Neural cell (in vitro differentiated cells): ENCODE measurements at regions not wholly inside any gene's neighbourhood (a gene's known extent, or its start where the extent isn't known, plus 50 kb on each side); places are given as distances from the start of the nearest gene placed in this dataset.
"Not testable (repeated sequence)": the region's sequence is repeated elsewhere in the genome, so short reads cannot be mapped to it uniquely, and the experiment has no call there.

Source experiments
- H2AFZ ChIP-seq: fragments of 200-600, 300-800 bp; sonication (generic), shearing (Covaris generic); 2 replicates; pipeline ENCODE4 v1.6.0; 2014; ENCODE audit warnings: low read depth, mild to moderate bottlenecking, antibody characterized with exemption, low read length, moderate library complexity
- H3F3A ChIP-seq: fragments of 200-600 bp; shearing (Covaris generic); 2 replicates; pipeline ENCODE4 v1.6.1; 2016; ENCODE audit warnings: mild to moderate bottlenecking, moderate library complexity, mixed read lengths, antibody characterized with exemption, low read length; ENCODE audit not compliant: insufficient read depth, poor library complexity, severe bottlenecking
- H3K27ac ChIP-seq: fragments of 200-600, 300-800 bp; sonication (generic), shearing (Covaris generic); 2 replicates; pipeline ENCODE4 v1.5.1; 2014; ENCODE audit warnings: mild to moderate bottlenecking, low read length, moderate library complexity
- H3K27me3 ChIP-seq: fragments of 300-800, 200-600 bp; sonication (generic), shearing (Covaris generic); 2 replicates; pipeline ENCODE4 v1.6.0; 2014; ENCODE audit warnings: mild to moderate bottlenecking, low read depth, low read length, moderate library complexity; ENCODE audit not compliant: insufficient read depth
- H3K36me3 ChIP-seq: fragments of 300-800, 200-600 bp; sonication (generic), shearing (Covaris generic); 2 replicates; pipeline ENCODE4 v1.5.1; 2014; ENCODE audit warnings: mild to moderate bottlenecking, antibody characterized with exemption, low read length, moderate library complexity; ENCODE audit not compliant: insufficient read depth
- H3K4me2 ChIP-seq: fragments of 300-800, 200-600 bp; sonication (generic), shearing (Covaris generic); 2 replicates; pipeline ENCODE4 v1.6.0; 2014; ENCODE audit warnings: mild to moderate bottlenecking, low read length
- H3K4me3 ChIP-seq: fragments of 300-800, 200-600 bp; sonication (generic), shearing (Covaris generic); 2 replicates; pipeline ENCODE4 v1.5.1; 2014; ENCODE audit warnings: mild to moderate bottlenecking, low read length, moderate library complexity
- H3K79me2 ChIP-seq: fragments of 200-600 bp; shearing (Covaris generic); replicated peaks from 2 replicates; pipeline ENCODE4 v1.6.0; 2014; ENCODE audit warnings: mild to moderate bottlenecking, low read length, moderate library complexity; ENCODE audit not compliant: insufficient read depth
- H3K9ac ChIP-seq: fragments of 300-800, 200-600 bp; sonication (generic), shearing (Covaris generic); 2 replicates; pipeline ENCODE4 v1.6.1; 2016; ENCODE audit warnings: mild to moderate bottlenecking, low read length, mixed read lengths
- H3K9me2 ChIP-seq: fragments of 200-600 bp; shearing (Covaris generic); 2 replicates; pipeline ENCODE4 v1.6.1; 2016; ENCODE audit warnings: mild to moderate bottlenecking, low read length, mixed read lengths; ENCODE audit not compliant: insufficient read depth
- H3K9me3 ChIP-seq: fragments of 200-600, 300-800 bp; sonication (generic), shearing (Covaris generic); 2 replicates; pipeline ENCODE4 v1.6.1; 2016; ENCODE audit warnings: mild to moderate bottlenecking, mixed run types, low read length, moderate library complexity, mixed read lengths
- H4K20me1 ChIP-seq: fragments of 200-600 bp; shearing (Covaris generic); 2 replicates; pipeline ENCODE4 v1.6.1; 2016; ENCODE audit warnings: mild to moderate bottlenecking, mixed run types; ENCODE audit not compliant: insufficient read depth
- EP300 ChIP-seq: fragments of 450-650 bp; conservative IDR thresholded peaks from 2 replicates; pipeline ENCODE4 v1.6.1; 2014; ENCODE audit warnings: antibody characterized with exemption, mild to moderate bottlenecking, moderate library complexity; ENCODE audit not compliant: poor library complexity, severe bottlenecking
- EZH2 ChIP-seq: fragments of 200-600, 300-800 bp; shearing (Covaris generic), sonication (generic); IDR thresholded peaks from 2 replicates; pipeline ENCODE4 v1.6.1; 2014; ENCODE audit warnings: antibody characterized with exemption, low read length, borderline replicate concordance, mild to moderate bottlenecking; ENCODE audit not compliant: insufficient read depth, poor library complexity, severe bottlenecking
- MXI1 ChIP-seq: fragments of 450-650 bp; conservative IDR thresholded peaks from 2 replicates; pipeline ENCODE4 v1.6.1; 2014; ENCODE audit warnings: antibody characterized with exemption, mild to moderate bottlenecking; ENCODE audit not compliant: poor library complexity, severe bottlenecking
- POLR2AphosphoS5 ChIP-seq: IDR thresholded peaks from 2 replicates; pipeline ENCODE4 v1.6.1; 2012
- RAD21 ChIP-seq: fragments of 450-650 bp; conservative IDR thresholded peaks from 2 replicates; pipeline ENCODE4 v1.6.1; 2014; ENCODE audit warnings: antibody characterized with exemption, mild to moderate bottlenecking, moderate library complexity
- SMC3 ChIP-seq: fragments of 450-650 bp; conservative IDR thresholded peaks from 2 replicates; pipeline ENCODE4 v1.6.1; 2014; ENCODE audit warnings: antibody characterized with exemption, mild to moderate bottlenecking, moderate library complexity; ENCODE audit not compliant: poor library complexity
- TAF1 ChIP-seq: IDR thresholded peaks from 2 replicates; pipeline ENCODE4 v1.6.1; 2012; ENCODE audit warnings: low read depth
- TF ChIP-seq, protein P1 (sequence below): fragments of 450-650 bp; IDR thresholded peaks from 2 replicates; pipeline ENCODE4 v1.5.1; 2014; ENCODE audit warnings: antibody characterized with exemption, mild to moderate bottlenecking, moderate library complexity; ENCODE audit not compliant: poor library complexity, severe bottlenecking
- TF ChIP-seq, protein P2 (sequence below): IDR thresholded peaks from 2 replicates; pipeline ENCODE4 v1.6.1; 2012; ENCODE audit warnings: borderline replicate concordance

DNA sequence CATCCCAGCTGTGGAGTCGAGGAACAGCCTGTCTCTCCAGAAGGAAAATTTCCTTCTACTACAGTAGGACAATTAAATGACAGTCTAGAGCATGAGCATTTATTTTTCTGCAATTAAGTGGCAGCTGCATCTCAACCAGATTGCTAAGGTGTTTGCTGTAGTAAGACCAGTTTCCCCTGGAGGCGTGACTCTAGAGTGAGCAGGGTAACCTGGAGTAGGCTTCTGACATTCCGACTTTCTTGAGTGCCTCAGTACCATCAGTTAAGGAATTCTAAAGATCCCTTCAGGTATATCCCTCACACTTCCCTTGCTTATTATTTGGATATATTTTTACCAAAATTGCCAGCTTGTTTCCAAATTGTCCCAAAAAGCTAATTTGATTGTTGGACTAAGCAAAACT lies 59.2 kb upstream of the IRX2 start:
- Histone ChIP-seq H3K36me3 (no peaks in the 10 kb centered on the region), H3K4me2 (no peak overlapping the region), H3K27me3 (no peaks in the 10 kb centered on the region), H3K4me3 (no peak overlapping the region), H3K27ac (no peak overlapping the region), H3K9ac (no peak overlapping the region), H3K79me2 (no peaks in the 10 kb centered on the region), H3K9me3 (no peaks in the 10 kb centered on the region), H3F3A (no peaks in the 10 kb centered on the region), H4K20me1 (no peaks in the 10 kb centered on the region), H3K9me2 (no peaks in the 10 kb centered on the region), H2AFZ (no peak overlapping the region)
- TF ChIP-seq RAD21 (no peak), EP300 (no peak), MXI1 (no peak), POLR2AphosphoS5 (no peak), TAF1 (no peak), SMC3 (no peak), EZH2 (no peak)
- TF ChIP-seq, protein P1, sequence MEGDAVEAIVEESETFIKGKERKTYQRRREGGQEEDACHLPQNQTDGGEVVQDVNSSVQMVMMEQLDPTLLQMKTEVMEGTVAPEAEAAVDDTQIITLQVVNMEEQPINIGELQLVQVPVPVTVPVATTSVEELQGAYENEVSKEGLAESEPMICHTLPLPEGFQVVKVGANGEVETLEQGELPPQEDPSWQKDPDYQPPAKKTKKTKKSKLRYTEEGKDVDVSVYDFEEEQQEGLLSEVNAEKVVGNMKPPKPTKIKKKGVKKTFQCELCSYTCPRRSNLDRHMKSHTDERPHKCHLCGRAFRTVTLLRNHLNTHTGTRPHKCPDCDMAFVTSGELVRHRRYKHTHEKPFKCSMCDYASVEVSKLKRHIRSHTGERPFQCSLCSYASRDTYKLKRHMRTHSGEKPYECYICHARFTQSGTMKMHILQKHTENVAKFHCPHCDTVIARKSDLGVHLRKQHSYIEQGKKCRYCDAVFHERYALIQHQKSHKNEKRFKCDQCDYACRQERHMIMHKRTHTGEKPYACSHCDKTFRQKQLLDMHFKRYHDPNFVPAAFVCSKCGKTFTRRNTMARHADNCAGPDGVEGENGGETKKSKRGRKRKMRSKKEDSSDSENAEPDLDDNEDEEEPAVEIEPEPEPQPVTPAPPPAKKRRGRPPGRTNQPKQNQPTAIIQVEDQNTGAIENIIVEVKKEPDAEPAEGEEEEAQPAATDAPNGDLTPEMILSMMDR, result no peak
- TF ChIP-seq, protein P2, sequence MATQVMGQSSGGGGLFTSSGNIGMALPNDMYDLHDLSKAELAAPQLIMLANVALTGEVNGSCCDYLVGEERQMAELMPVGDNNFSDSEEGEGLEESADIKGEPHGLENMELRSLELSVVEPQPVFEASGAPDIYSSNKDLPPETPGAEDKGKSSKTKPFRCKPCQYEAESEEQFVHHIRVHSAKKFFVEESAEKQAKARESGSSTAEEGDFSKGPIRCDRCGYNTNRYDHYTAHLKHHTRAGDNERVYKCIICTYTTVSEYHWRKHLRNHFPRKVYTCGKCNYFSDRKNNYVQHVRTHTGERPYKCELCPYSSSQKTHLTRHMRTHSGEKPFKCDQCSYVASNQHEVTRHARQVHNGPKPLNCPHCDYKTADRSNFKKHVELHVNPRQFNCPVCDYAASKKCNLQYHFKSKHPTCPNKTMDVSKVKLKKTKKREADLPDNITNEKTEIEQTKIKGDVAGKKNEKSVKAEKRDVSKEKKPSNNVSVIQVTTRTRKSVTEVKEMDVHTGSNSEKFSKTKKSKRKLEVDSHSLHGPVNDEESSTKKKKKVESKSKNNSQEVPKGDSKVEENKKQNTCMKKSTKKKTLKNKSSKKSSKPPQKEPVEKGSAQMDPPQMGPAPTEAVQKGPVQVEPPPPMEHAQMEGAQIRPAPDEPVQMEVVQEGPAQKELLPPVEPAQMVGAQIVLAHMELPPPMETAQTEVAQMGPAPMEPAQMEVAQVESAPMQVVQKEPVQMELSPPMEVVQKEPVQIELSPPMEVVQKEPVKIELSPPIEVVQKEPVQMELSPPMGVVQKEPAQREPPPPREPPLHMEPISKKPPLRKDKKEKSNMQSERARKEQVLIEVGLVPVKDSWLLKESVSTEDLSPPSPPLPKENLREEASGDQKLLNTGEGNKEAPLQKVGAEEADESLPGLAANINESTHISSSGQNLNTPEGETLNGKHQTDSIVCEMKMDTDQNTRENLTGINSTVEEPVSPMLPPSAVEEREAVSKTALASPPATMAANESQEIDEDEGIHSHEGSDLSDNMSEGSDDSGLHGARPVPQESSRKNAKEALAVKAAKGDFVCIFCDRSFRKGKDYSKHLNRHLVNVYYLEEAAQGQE, result no peak

DNA sequence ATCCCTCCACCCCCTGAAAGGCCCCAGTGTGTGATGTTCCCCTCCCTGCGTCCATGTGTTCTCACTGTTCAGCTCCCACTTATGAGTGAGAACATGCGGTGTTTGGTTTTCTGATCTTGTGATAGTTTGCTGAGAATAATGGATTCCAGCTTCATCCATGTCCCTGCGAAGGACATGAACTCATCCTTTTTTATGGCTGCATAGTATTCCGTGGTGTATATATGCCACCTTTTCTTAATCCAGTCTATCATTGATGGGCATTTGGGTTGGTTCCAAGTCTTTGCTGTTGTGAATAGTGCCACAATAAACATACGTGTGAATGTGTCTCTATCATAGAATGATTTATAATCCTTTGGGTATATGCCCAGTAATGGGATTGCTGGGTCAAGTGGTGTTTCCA lies 55.8 kb upstream of the IRX2 start:
- H2AFZ ChIP-seq, H3K36me3 ChIP-seq, H3K4me2 ChIP-seq, H3K9me3 ChIP-seq, H3K79me2 ChIP-seq, H3K9ac ChIP-seq, H4K20me1 ChIP-seq, H3F3A ChIP-seq, H3K4me3 ChIP-seq, H3K27me3 ChIP-seq, H3K27ac ChIP-seq, H3K9me2 ChIP-seq: not testable (repeated sequence)

DNA sequence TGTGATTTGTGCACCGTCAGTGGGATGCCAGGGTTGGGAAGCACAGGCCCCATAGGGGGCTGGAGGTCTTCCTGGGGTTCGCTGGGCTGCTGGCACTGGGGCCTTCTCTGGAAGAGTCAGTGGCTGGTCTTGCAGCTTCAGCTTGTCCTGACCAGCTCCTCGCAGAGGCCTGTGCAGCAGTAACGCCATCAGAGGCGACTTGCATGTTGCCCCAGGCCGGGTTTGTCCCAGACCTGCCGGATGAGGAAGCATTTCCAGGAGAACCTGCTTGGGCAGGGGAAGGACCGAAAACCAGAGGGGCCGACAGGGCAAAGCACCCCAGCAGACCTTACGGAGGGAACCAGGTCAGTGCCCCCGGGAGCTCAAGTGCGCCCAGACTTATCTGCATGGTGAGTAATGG lies 54.7 kb upstream of the IRX2 start:
- Histone ChIP-seq H2AFZ (no peak overlapping the region), H3F3A (no peaks in the 10 kb centered on the region), H3K9ac (no peak overlapping the region), H3K79me2 (no peaks in the 10 kb centered on the region), H3K27ac (no peak overlapping the region), H3K27me3 (no peaks in the 10 kb centered on the region), H3K9me2 (no peaks in the 10 kb centered on the region), H4K20me1 (no peaks in the 10 kb centered on the region), H3K4me2 (no peak overlapping the region), H3K36me3 (no peaks in the 10 kb centered on the region), H3K4me3 (no peak overlapping the region), H3K9me3 (no peaks in the 10 kb centered on the region)
- TF ChIP-seq EP300, result no peak
- no peak for TF ChIP-seq EZH2
- TF ChIP-seq TAF1, result no peak
- TF ChIP-seq POLR2AphosphoS5, result no peak
- TF ChIP-seq, protein P1, result no peak
- TF ChIP-seq RAD21, result no peak
- TF ChIP-seq, protein P2, result no peak
